ENCODE measurements at regions not wholly inside any gene's neighbourhood (a gene's known extent, or its start where the extent isn't known, plus 50 kb on each side); places are given as distances from the start of the nearest gene placed in this dataset.
"Not testable (repeated sequence)": the region's sequence is repeated elsewhere in the genome, so short reads cannot be mapped to it uniquely, and the experiment has no call there.

GRCh38 chr6:28802417-28803336 lies 121.1 kb downstream of the TRIM27 start:
- DNase-seq (ENCODE audit: low spot score) = no peak

- no peak for DNase-seq (ENCODE audit: low spot score)
Observed at GRCh38 chr6:28803337-28803709, 120.5 kb downstream of the TRIM27 start.

GRCh38 chr6:28807682-28808280 lies 116.0 kb downstream of the TRIM27 start:
- peak; percentile 63 for DNase-seq (ENCODE audit: low spot score)

- DNase-seq (ENCODE audit: low spot score) = no peak
Observed at GRCh38 chr6:28808383-28808782, 115.4 kb downstream of the TRIM27 start.

- no peak for DNase-seq (ENCODE audit: low spot score)
Observed at GRCh38 chr6:28809947-28810658, 113.7 kb downstream of the TRIM27 start.

GRCh38 chr6:28810659-28811053 lies 113.1 kb downstream of the TRIM27 start:
- no peak for DNase-seq (ENCODE audit: low spot score)

GRCh38 chr6:28811873-28812272 lies 111.9 kb downstream of the TRIM27 start:
- DNase-seq (ENCODE audit: low spot score) = no peak

- DNase-seq (ENCODE audit: low spot score) = no peak
Observed at GRCh38 chr6:28812778-28813569, 110.8 kb downstream of the TRIM27 start.

- DNase-seq (ENCODE audit: low spot score) = no peak
Observed at GRCh38 chr6:28814032-28814976, 109.5 kb downstream of the TRIM27 start.

- no peak for DNase-seq (ENCODE audit: low spot score)
Observed at GRCh38 chr6:28816339-28816908, 107.4 kb downstream of the TRIM27 start.

GRCh38 chr6:28816909-28817807 lies 106.6 kb downstream of the TRIM27 start:
- DNase-seq (ENCODE audit: low spot score) = peak; percentile 68

GRCh38 chr6:28817808-28818145 lies 106.0 kb downstream of the TRIM27 start:
- DNase-seq (ENCODE audit: low spot score) = no peak

- DNase-seq (ENCODE audit: low spot score) = no peak
Observed at GRCh38 chr6:28824793-28825731, 98.7 kb downstream of the TRIM27 start.

- DNase-seq (ENCODE audit: low spot score) = no peak
Observed at GRCh38 chr6:28825732-28826293, 98.0 kb downstream of the TRIM27 start.

- not testable (repeated sequence) for DNase-seq (ENCODE audit: low spot score)
Observed at GRCh38 chr6:28831683-28832082, 92.1 kb downstream of the TRIM27 start.

GRCh38 chr6:28836703-28837102 lies 87.1 kb downstream of the TRIM27 start:
- DNase-seq (ENCODE audit: low spot score) = not testable (repeated sequence)

- peak; percentile 70 for DNase-seq (ENCODE audit: low spot score)
Observed at GRCh38 chr6:28838289-28838633, 85.5 kb downstream of the TRIM27 start.

All from kidney capillary endothelial cell (primary cell).